Left lung (tissue), 4 donors: ENCODE measurements at regions not wholly inside any gene's neighbourhood (a gene's known extent, or its start where the extent isn't known, plus 50 kb on each side); places are given as distances from the start of the nearest gene placed in this dataset.

Source experiments
- ATAC-seq: fragments of 200-7000 bp; cut with Tn5 transposase; one replicate; pipeline ENCODE4 v1.9.1; 2020; ENCODE audit warnings: moderate library complexity
- DNase-seq, 4 donors: peaks; one replicate each; pipeline ENCODE4 v3.0.0-alpha.2; 2013 to 2020
- H3K27ac ChIP-seq, 2 donors: fragments of 200-600 bp; sonication (generic) in 1 of 2; one replicate each; pipeline versions ENCODE4 v1.5.0 to v1.8.0; 2020 to 2021
- H3K27me3 ChIP-seq, 2 donors: fragments of 200-600 bp; sonication (generic) in 1 of 2; one replicate each; pipeline versions ENCODE4 v1.5.0 to v1.8.0; 2020 to 2021
- H3K36me3 ChIP-seq, 2 donors: fragments of 200-600 bp; sonication (generic) in 1 of 2; one replicate each; pipeline versions ENCODE4 v1.5.0 to v1.8.0; 2020 to 2021
- H3K4me1 ChIP-seq, 2 donors: fragments of 200-600 bp; one replicate each; pipeline ENCODE4 v1.8.0; 2021
- H3K4me3 ChIP-seq, 2 donors: fragments of 200-600 bp; sonication (generic) in 1 of 2; one replicate each; pipeline versions ENCODE4 v1.5.0 to v1.8.0; 2020 to 2021; ENCODE audit warnings: mild to moderate bottlenecking in 1 of 2
- H3K9me3 ChIP-seq, 2 donors: fragments of 200-600 bp; sonication (generic) in 1 of 2; one replicate each; pipeline versions ENCODE4 v1.5.0 to v1.8.0; 2020 to 2021
- CTCF ChIP-seq, 2 donors: fragments of 200-600 bp; sonication (generic) in 1 of 2; IDR thresholded peaks; one replicate each; pipeline versions ENCODE4 v1.5.0 to v1.8.0; 2021; ENCODE audit warnings: antibody characterized with exemption in 2 of 2
- intact Hi-C, 2 donors: fragments of 100-400 bp; cut with DNase I; formaldehyde crosslinking; loops; one replicate each; pipeline versions ENCODE4 v1.11.2 to v1.14.2; 2022
- donor health status: DM: no; HTN: yes; CAD: no.
- donor health status: DM: no; HTN: no; CAD: no.

DNA sequence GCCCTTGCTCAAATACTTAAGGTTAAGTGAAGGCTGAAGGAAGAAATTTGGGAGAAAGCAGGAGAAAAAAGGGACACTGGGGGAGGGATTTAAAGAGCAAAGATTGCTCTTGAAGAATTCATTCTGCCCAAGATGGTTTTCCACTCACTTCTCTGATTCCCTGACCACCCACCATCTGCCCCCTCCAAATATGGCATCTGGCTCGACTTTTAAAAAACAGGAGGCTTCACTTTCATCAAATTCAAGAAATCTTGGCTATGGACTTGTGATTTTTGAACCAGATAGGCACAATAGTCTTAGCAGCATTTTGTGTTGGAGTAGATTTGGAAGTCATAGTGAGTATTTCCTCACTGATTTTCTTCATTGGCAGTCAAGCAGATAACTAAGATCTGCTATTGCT, 574.4 kb upstream of the SUCLG2 start:
- ATAC-seq = no peak
- TF ChIP-seq CTCF (IDR thresholded peaks at IDR 0.05) = no peak
- intact Hi-C loops = no loop called here

DNA sequence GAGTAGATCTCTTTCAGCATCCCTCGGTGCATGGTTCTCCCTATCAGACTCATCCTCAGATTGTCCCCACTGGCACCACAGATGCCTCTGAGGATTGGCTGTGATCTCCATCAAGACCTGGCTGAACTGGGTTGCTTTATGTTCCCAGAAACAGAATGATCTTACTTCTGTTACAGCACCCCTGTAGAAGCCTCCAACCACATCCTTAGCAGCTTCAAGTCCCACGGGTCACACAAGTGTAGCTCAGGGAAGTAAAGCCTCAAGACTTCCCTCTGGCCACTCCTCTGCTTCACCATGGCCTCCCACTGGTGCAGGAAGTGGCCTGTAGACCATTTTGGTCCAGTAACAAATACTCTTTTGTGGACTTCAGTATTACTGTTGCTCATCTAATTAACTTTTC, 566.4 kb upstream of the SUCLG2 start:
- no peaks in the 10 kb centered on the region for H3K36me3 ChIP-seq
- H3K4me1 ChIP-seq = no peaks in the 10 kb centered on the region
- H3K9me3 ChIP-seq = no peaks in the 10 kb centered on the region
- H3K27me3 ChIP-seq = no peaks in the 10 kb centered on the region
- intact Hi-C loops = no loop called here
- no peak for ATAC-seq
- H3K27ac ChIP-seq = no peak overlapping the region
- peak in 1 of 4 donors; percentile 8 for DNase-seq
- no peak for TF ChIP-seq CTCF (IDR thresholded peaks at IDR 0.05)
- no peak overlapping the region for H3K4me3 ChIP-seq

More for the DNA sequence above, 574.4 kb upstream of the SUCLG2 start:
- no peaks in the 10 kb centered on the region for H3K9me3 ChIP-seq
- no peaks in the 10 kb centered on the region for H3K4me1 ChIP-seq
- no peak overlapping the region for H3K4me3 ChIP-seq
- DNase-seq = no peak
- no peaks in the 10 kb centered on the region for H3K27me3 ChIP-seq
- H3K27ac ChIP-seq = no peak overlapping the region
- H3K36me3 ChIP-seq = no peaks in the 10 kb centered on the region

DNA sequence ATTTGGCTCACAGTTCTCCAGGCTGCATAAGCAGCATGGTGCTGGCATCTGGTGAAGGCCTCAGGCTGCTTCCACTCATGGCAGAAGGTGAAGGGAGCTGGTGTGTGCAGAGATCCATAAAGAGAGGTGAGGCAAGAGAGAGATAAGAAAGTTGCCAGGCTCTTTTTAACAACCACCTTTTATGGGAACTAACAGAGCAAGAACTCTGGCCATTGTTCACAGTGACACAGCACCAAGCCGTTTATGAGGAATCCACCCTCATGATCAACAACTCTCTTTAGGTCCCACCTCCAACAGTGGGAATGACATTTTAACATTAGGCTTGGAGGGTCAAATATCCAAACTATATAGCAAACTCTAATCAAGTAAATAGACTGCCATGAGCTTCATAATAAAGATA, 557.2 kb upstream of the SUCLG2 start:
- no peak overlapping the region for H3K27ac ChIP-seq
- H3K36me3 ChIP-seq = no peaks in the 10 kb centered on the region
- ATAC-seq (no peak), DNase-seq (no peak)
- no peak for TF ChIP-seq CTCF (IDR thresholded peaks at IDR 0.05)
- no peaks in the 10 kb centered on the region for H3K27me3 ChIP-seq
- H3K4me1 ChIP-seq = no peaks in the 10 kb centered on the region
- H3K9me3 ChIP-seq = no peaks in the 10 kb centered on the region
- intact Hi-C loops = no loop called here
- H3K4me3 ChIP-seq = no peak overlapping the region

GRCh38 chr3:68210635-68211034, 556.2 kb upstream of the SUCLG2 start:
- no peak overlapping the region for H3K27ac ChIP-seq
- intact Hi-C loops = no loop called here
- no peaks in the 10 kb centered on the region for H3K4me1 ChIP-seq
- no peaks in the 10 kb centered on the region for H3K9me3 ChIP-seq
- H3K4me3 ChIP-seq = no peak overlapping the region
- ATAC-seq (no peak), DNase-seq (no peak)
- TF ChIP-seq CTCF (IDR thresholded peaks at IDR 0.05) = no peak
- no peaks in the 10 kb centered on the region for H3K27me3 ChIP-seq
- no peaks in the 10 kb centered on the region for H3K36me3 ChIP-seq

DNA sequence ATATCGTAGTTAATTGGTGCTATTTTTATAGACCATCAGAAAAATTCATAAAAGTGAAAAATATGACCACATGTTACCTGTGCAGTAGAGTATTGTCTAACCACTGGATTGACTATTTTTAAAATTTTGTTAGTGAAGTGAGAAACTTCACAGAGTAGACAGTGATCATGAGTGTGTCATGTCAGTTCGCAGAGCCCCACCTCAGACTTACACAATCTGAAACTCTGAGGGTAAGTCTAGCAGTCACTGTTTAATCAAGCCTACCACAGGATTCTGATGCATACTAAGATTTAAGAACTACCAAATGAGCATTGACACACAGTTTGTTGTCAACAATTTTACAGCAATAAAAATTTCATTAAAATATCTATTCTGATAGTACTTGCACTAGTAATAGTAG, 552.9 kb upstream of the SUCLG2 start:
- ATAC-seq (no peak), DNase-seq (no peak)
- peaks cover 0 to 8% of the 10 kb centered on the region in 2 donors for H3K9me3 ChIP-seq
- no peaks in the 10 kb centered on the region for H3K4me1 ChIP-seq
- intact Hi-C loops = no loop called here
- H3K27ac ChIP-seq = no peak overlapping the region
- no peak overlapping the region for H3K4me3 ChIP-seq
- no peaks in the 10 kb centered on the region for H3K36me3 ChIP-seq
- TF ChIP-seq CTCF (IDR thresholded peaks at IDR 0.05) = no peak
- H3K27me3 ChIP-seq = no peaks in the 10 kb centered on the region
